HepG2 (cell line): ENCODE measurements at regions not wholly inside any gene's neighbourhood (a gene's known extent, or its start where the extent isn't known, plus 50 kb on each side); places are given as distances from the start of the nearest gene placed in this dataset.

Experiments used
- AKAP8 ChIP-seq: sonication (generic); formaldehyde crosslinking; IDR thresholded peaks from 2 replicates; pipeline ENCODE4 v1.5.1; 2020; ENCODE audit warnings: mild to moderate bottlenecking, missing genetic modification reagents
- CBX5 ChIP-seq: sonication (generic); formaldehyde crosslinking; IDR thresholded peaks from 2 replicates; pipeline ENCODE4 v1.4.0; 2020; ENCODE audit warnings: missing genetic modification reagents, borderline replicate concordance
- CEBPB ChIP-seq: IDR thresholded peaks from 2 replicates; pipeline ENCODE4 v1.6.1; 2011; ENCODE audit warnings: low read depth, low read length, improper control_type of control experiment, borderline replicate concordance
- TAF1 ChIP-seq: sonication (generic); formaldehyde crosslinking; IDR thresholded peaks from 2 replicates; pipeline ENCODE4 v1.4.0; 2020; ENCODE audit warnings: missing genetic modification reagents
- ZNF235 ChIP-seq: sonication (generic); formaldehyde crosslinking; IDR thresholded peaks from 2 replicates; pipeline ENCODE4 v1.8.1; 2023; ENCODE audit warnings: mild to moderate bottlenecking, missing genetic modification reagents, borderline replicate concordance
- TF ChIP-seq, protein P1 (sequence below): sonication (generic); formaldehyde crosslinking; IDR thresholded peaks from 2 replicates; pipeline ENCODE4 v1.8.1; 2022; ENCODE audit warnings: mild to moderate bottlenecking, missing genetic modification reagents
- TF ChIP-seq, protein P2 (sequence below): sonication (generic); formaldehyde crosslinking; IDR thresholded peaks from 2 replicates; pipeline ENCODE4 v1.4.0; 2020; ENCODE audit warnings: missing genetic modification reagents
- TF ChIP-seq, protein P3 (sequence below): sonication (generic); formaldehyde crosslinking; IDR thresholded peaks from 2 replicates; pipeline ENCODE4 v1.8.1; 2023; ENCODE audit warnings: missing genetic modification reagents, inconsistent platforms, borderline replicate concordance
- TF ChIP-seq, protein P4 (sequence below): sonication (generic); formaldehyde crosslinking; IDR thresholded peaks from 2 replicates; pipeline ENCODE4 v1.8.1; 2023; ENCODE audit warnings: mild to moderate bottlenecking, missing genetic modification reagents
- TF ChIP-seq, protein P5 (sequence below): sonication (generic); formaldehyde crosslinking; conservative IDR thresholded peaks from 2 replicates; pipeline ENCODE4 v1.8.0; 2022; ENCODE audit warnings: low read depth, missing genetic modification reagents

DNA sequence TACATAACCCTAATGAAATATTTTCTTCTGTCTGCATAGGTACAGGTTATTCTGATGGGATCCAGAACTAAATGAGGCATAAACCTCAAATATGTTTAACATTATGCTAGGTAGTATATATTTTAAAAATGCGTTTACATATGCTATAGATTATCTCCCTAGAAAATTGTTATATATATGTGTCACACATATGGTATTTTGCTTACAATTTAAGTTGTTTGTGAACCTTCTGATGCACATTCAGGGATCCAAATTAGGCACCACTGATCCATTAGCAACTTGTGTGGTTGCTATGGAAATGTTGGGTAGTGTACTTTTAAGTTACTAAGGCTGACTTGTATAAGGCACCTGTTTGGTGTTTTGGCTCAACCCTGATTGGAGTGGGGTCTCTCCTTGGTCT, 456.7 kb downstream of the AEBP2 start:
- TF ChIP-seq AKAP8 (CRISPR knock-in tag) (no peak), CEBPB (no peak), ZNF235 (CRISPR knock-in tag) (no peak), CBX5 (CRISPR knock-in tag) (no peak), TAF1 (CRISPR knock-in tag) (no peak)
- TF ChIP-seq, protein P1, sequence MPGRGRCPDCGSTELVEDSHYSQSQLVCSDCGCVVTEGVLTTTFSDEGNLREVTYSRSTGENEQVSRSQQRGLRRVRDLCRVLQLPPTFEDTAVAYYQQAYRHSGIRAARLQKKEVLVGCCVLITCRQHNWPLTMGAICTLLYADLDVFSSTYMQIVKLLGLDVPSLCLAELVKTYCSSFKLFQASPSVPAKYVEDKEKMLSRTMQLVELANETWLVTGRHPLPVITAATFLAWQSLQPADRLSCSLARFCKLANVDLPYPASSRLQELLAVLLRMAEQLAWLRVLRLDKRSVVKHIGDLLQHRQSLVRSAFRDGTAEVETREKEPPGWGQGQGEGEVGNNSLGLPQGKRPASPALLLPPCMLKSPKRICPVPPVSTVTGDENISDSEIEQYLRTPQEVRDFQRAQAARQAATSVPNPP (CRISPR knock-in tag): no peak
- TF ChIP-seq, protein P2, sequence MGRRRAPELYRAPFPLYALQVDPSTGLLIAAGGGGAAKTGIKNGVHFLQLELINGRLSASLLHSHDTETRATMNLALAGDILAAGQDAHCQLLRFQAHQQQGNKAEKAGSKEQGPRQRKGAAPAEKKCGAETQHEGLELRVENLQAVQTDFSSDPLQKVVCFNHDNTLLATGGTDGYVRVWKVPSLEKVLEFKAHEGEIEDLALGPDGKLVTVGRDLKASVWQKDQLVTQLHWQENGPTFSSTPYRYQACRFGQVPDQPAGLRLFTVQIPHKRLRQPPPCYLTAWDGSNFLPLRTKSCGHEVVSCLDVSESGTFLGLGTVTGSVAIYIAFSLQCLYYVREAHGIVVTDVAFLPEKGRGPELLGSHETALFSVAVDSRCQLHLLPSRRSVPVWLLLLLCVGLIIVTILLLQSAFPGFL: no peak
- TF ChIP-seq, protein P3, sequence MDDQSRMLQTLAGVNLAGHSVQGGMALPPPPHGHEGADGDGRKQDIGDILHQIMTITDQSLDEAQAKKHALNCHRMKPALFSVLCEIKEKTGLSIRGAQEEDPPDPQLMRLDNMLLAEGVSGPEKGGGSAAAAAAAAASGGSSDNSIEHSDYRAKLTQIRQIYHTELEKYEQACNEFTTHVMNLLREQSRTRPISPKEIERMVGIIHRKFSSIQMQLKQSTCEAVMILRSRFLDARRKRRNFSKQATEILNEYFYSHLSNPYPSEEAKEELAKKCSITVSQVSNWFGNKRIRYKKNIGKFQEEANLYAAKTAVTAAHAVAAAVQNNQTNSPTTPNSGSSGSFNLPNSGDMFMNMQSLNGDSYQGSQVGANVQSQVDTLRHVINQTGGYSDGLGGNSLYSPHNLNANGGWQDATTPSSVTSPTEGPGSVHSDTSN (CRISPR knock-in tag): no peak
- TF ChIP-seq, protein P4, sequence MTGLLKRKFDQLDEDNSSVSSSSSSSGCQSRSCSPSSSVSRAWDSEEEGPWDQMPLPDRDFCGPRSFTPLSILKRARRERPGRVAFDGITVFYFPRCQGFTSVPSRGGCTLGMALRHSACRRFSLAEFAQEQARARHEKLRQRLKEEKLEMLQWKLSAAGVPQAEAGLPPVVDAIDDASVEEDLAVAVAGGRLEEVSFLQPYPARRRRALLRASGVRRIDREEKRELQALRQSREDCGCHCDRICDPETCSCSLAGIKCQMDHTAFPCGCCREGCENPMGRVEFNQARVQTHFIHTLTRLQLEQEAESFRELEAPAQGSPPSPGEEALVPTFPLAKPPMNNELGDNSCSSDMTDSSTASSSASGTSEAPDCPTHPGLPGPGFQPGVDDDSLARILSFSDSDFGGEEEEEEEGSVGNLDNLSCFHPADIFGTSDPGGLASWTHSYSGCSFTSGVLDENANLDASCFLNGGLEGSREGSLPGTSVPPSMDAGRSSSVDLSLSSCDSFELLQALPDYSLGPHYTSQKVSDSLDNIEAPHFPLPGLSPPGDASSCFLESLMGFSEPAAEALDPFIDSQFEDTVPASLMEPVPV: no peak
- TF ChIP-seq, protein P5, sequence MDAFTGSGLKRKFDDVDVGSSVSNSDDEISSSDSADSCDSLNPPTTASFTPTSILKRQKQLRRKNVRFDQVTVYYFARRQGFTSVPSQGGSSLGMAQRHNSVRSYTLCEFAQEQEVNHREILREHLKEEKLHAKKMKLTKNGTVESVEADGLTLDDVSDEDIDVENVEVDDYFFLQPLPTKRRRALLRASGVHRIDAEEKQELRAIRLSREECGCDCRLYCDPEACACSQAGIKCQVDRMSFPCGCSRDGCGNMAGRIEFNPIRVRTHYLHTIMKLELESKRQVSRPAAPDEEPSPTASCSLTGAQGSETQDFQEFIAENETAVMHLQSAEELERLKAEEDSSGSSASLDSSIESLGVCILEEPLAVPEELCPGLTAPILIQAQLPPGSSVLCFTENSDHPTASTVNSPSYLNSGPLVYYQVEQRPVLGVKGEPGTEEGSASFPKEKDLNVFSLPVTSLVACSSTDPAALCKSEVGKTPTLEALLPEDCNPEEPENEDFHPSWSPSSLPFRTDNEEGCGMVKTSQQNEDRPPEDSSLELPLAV (CRISPR knock-in tag): no peak
